ENCODE measurements at regions not wholly inside any gene's neighbourhood (a gene's known extent, or its start where the extent isn't known, plus 50 kb on each side); places are given as distances from the start of the nearest gene placed in this dataset.
A peak's percentile ranks its signal among the peaks of the same experiment; 100 is the strongest.

DNA sequence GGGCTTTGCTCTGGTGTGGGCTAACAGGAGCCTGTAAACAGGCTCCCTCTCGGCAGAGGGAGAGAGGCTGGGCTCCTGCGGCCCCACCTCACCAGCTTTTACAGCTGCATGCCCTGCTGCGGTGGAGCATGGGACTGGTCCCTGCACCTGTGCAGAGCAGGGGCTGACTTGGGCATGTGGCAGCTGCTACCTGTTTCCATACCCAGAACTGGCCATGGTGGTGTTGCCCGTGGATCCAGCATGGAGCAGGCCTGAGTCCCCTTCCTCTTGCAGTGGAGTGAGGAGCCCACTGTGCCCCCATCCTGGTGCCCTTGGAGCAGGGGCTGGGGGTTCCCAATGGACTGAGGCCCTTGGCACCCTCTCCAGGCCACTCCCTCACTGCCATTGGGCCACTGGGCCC, 91.9 kb upstream of the MGMT start:
- DNase-seq (ENCODE audit: low read depth): no peak
- Histone ChIP-seq H3K36me3 (ENCODE audit: control insufficient read depth, insufficient read depth, low read length) (no peaks in the 10 kb centered on the region), H3K4me3 (ENCODE audit: low read depth, low read length) (no peak overlapping the region), H3K27me3 (ENCODE audit: control insufficient read depth, insufficient read depth, low read length) (no peaks in the 10 kb centered on the region)
- FAIRE-seq: no peak
- TF ChIP-seq, protein P1, sequence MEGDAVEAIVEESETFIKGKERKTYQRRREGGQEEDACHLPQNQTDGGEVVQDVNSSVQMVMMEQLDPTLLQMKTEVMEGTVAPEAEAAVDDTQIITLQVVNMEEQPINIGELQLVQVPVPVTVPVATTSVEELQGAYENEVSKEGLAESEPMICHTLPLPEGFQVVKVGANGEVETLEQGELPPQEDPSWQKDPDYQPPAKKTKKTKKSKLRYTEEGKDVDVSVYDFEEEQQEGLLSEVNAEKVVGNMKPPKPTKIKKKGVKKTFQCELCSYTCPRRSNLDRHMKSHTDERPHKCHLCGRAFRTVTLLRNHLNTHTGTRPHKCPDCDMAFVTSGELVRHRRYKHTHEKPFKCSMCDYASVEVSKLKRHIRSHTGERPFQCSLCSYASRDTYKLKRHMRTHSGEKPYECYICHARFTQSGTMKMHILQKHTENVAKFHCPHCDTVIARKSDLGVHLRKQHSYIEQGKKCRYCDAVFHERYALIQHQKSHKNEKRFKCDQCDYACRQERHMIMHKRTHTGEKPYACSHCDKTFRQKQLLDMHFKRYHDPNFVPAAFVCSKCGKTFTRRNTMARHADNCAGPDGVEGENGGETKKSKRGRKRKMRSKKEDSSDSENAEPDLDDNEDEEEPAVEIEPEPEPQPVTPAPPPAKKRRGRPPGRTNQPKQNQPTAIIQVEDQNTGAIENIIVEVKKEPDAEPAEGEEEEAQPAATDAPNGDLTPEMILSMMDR (IDR thresholded peaks at IDR 0.05; ENCODE audit: insufficient read depth, low read length, severe bottlenecking): no peak

DNA sequence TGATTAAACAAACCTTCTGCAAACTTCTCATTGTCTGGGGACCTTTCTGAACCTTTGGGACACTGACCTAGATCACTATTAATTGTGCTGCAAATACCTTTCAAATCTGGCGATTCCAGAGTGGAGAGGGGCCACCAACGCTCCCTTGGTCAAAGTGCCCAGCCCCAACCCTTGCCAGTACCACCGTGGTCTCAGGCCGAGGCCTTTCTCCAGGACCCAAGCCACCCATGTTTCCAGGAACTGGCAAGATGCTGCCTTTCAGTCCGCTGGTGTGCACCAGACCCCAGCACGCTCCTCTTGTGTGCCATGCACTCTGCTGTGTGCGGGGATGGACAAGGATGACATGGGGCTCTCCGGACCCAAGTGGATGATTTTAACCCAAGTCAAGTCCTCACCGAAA, 91.1 kb upstream of the MGMT start:
- FAIRE-seq: no peak
- TF ChIP-seq, protein P1 (IDR thresholded peaks at IDR 0.05; ENCODE audit: insufficient read depth, low read length, severe bottlenecking): no peak
- no peaks in the 10 kb centered on the region for H3K27me3 ChIP-seq (ENCODE audit: control insufficient read depth, insufficient read depth, low read length)

DNA sequence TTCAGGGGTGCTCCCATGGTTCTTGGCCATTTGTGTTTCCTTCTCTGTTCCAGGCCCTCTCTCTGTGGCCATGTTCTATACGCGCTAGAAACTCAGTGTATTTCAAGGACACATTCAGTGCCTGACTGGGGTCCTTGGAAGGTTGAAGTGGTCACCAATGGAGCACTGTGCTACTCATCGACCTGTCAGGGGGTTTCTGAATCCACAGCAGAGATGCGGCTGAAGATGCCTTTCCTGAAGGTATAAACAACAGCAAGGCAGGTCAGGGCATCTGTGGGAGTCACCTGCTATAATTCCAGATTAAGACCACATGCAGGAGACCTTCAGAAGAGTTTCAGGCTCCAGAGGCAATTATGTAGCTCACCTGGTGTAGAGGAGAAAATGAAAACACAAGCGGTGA, 86.8 kb upstream of the MGMT start:
- TF ChIP-seq, protein P1 (IDR thresholded peaks at IDR 0.05; ENCODE audit: insufficient read depth, low read length, severe bottlenecking): no peak
- DNase-seq (ENCODE audit: low read depth): no peak
- FAIRE-seq: peak; percentile 62
- Histone ChIP-seq H3K4me3 (ENCODE audit: low read depth, low read length) (no peak overlapping the region), H3K27me3 (ENCODE audit: control insufficient read depth, insufficient read depth, low read length) (no peaks in the 10 kb centered on the region), H3K36me3 (ENCODE audit: control insufficient read depth, insufficient read depth, low read length) (no peaks in the 10 kb centered on the region)

More for the DNA sequence above, 91.1 kb upstream of the MGMT start:
- DNase-seq (ENCODE audit: low read depth): no peak
- no peaks in the 10 kb centered on the region for H3K36me3 ChIP-seq (ENCODE audit: control insufficient read depth, insufficient read depth, low read length)
- H3K4me3 ChIP-seq (ENCODE audit: low read depth, low read length): no peak overlapping the region

DNA sequence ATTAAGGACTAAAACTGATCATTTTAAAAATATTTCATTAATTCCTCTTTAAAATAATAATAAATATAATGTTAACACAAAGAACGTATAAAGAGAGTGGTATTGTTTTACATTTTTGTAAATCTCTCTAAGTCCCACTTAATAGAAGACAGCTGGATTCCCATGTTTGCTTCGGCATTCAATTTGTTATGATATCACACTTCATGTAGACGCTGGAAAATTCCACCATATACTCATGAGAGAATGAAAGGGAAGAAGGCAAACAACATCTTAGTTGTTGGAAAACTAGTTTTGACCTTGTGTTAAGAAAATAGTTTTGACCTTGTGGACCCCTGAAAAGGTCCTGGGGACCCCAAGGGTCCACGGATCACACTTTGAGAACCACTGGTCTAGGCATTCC, 85.3 kb upstream of the MGMT start:
- Histone ChIP-seq H3K36me3 (ENCODE audit: control insufficient read depth, insufficient read depth, low read length) (no peaks in the 10 kb centered on the region), H3K4me3 (ENCODE audit: low read depth, low read length) (no peak overlapping the region), H3K27me3 (ENCODE audit: control insufficient read depth, insufficient read depth, low read length) (no peaks in the 10 kb centered on the region)
- no peak for DNase-seq (ENCODE audit: low read depth)
- FAIRE-seq: no peak
- TF ChIP-seq, protein P1 (IDR thresholded peaks at IDR 0.05; ENCODE audit: insufficient read depth, low read length, severe bottlenecking): no peak

DNA sequence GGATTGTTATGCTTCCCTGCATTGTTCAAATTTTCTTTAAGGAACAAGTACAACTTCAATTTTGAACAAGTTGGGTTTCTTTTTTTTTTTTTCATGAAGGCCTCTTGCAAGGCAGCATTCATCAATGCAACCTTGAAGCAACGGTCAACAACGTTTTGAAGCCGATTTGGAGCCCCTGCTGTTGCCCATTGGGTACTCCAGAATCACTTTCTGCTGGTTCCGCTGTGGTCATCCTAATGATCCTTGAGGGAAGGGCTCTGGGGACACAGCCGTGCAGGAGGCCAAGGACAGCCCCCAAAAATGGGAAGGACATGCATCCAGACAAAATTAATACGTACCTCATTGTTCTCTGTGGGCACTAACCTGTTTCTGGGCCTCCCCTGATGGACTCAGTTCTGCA, 84.6 kb upstream of the MGMT start:
- DNase-seq (ENCODE audit: low read depth) (no peak), FAIRE-seq (no peak)
- no peaks in the 10 kb centered on the region for H3K27me3 ChIP-seq (ENCODE audit: control insufficient read depth, insufficient read depth, low read length)
- H3K4me3 ChIP-seq (ENCODE audit: low read depth, low read length): no peak overlapping the region
- no peaks in the 10 kb centered on the region for H3K36me3 ChIP-seq (ENCODE audit: control insufficient read depth, insufficient read depth, low read length)
- TF ChIP-seq, protein P1 (IDR thresholded peaks at IDR 0.05; ENCODE audit: insufficient read depth, low read length, severe bottlenecking): no peak

DNA sequence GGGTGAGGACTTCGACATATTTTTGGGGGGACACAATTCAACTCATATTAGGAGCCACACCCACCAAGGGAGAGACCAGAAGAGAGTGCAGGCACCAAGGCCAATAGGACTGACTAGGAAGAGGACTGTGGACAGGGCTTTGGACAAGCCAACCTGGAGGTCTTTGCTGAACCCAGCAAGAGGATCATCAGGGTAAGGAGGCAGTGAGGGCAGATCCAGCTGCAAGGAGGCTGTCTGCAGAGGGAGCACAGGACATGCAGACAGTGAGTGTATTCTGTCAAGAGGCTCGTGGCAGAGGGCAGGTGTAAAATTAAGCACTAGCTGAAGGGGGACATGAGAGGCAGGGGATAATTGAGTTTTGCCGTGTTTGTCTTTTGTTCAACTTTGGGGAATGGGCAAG, 83.4 kb upstream of the MGMT start:
- FAIRE-seq: no peak
- DNase-seq (ENCODE audit: low read depth): no peak
- no peaks in the 10 kb centered on the region for H3K36me3 ChIP-seq (ENCODE audit: control insufficient read depth, insufficient read depth, low read length)
- TF ChIP-seq, protein P1 (IDR thresholded peaks at IDR 0.05; ENCODE audit: insufficient read depth, low read length, severe bottlenecking): no peak
- no peaks in the 10 kb centered on the region for H3K27me3 ChIP-seq (ENCODE audit: control insufficient read depth, insufficient read depth, low read length)
- H3K4me3 ChIP-seq (ENCODE audit: low read depth, low read length): no peak overlapping the region

All from bronchial epithelial cell (primary cell).